NCI-H82 treated with DMSO at 0.1 percent for 48 hours (cell line): ENCODE measurements at regions not wholly inside any gene's neighbourhood (a gene's known extent, or its start where the extent isn't known, plus 50 kb on each side); places are given as distances from the start of the nearest gene placed in this dataset.

Experiments used
- DNase-seq: peaks from one replicate; lab custom pipeline; 2025; ENCODE audit not compliant: unreplicated experiment; lab: John Stamatoyannopoulos, UW

GRCh38 chr22:49317369-49317768 lies 510.3 kb downstream of the BRD1 start:
- no peak for DNase-seq

GRCh38 chr22:49312601-49313000 lies 515.1 kb downstream of the BRD1 start:
- DNase-seq = no peak

GRCh38 chr22:49310354-49310753 lies 517.3 kb downstream of the BRD1 start:
- no peak for DNase-seq

- no peak for DNase-seq
These were observed 519.4 kb downstream of the BRD1 start for GRCh38 chr22:49308300-49308699.

GRCh38 chr22:49307870-49308269 lies 519.8 kb downstream of the BRD1 start:
- no peak for DNase-seq

- no peak for DNase-seq
These were observed 520.2 kb downstream of the BRD1 start for GRCh38 chr22:49307481-49307830.

GRCh38 chr22:49306632-49307480 lies 520.8 kb downstream of the BRD1 start:
- DNase-seq = no peak

- no peak for DNase-seq
These were observed 521.6 kb downstream of the BRD1 start for GRCh38 chr22:49305966-49306631.

GRCh38 chr22:49305214-49305965 lies 522.3 kb downstream of the BRD1 start:
- DNase-seq = no peak

GRCh38 chr22:49303781-49304461 lies 523.8 kb downstream of the BRD1 start:
- no peak for DNase-seq

- DNase-seq = no peak
These were observed 524.5 kb downstream of the BRD1 start for GRCh38 chr22:49303061-49303735.

GRCh38 chr22:49302530-49302929 lies 525.1 kb downstream of the BRD1 start:
- no peak for DNase-seq

- no peak for DNase-seq
These were observed 525.6 kb downstream of the BRD1 start for GRCh38 chr22:49302150-49302460.

GRCh38 chr22:49301398-49302149 lies 526.1 kb downstream of the BRD1 start:
- no peak for DNase-seq

GRCh38 chr22:49300951-49301397 lies 526.7 kb downstream of the BRD1 start:
- no peak for DNase-seq

- DNase-seq = no peak
These were observed 527.4 kb downstream of the BRD1 start for GRCh38 chr22:49300241-49300640.

GRCh38 chr22:49299821-49300231 lies 527.8 kb downstream of the BRD1 start:
- DNase-seq = no peak

- DNase-seq = no peak
These were observed 528.6 kb downstream of the BRD1 start for GRCh38 chr22:49298834-49299750.
